ENCODE measurements at regions not wholly inside any gene's neighbourhood (a gene's known extent, or its start where the extent isn't known, plus 50 kb on each side); places are given as distances from the start of the nearest gene placed in this dataset.

GRCh38 chr4:154015578-154015977 lies 226.7 kb upstream of the SFRP2 start:
- TF ChIP-seq CTCF (IDR thresholded peaks at IDR 0.05) (no peak), EP300 (IDR thresholded peaks at IDR 0.05) (no peak), POLR2A (IDR thresholded peaks at IDR 0.05) (no peak), POLR2AphosphoS5 (IDR thresholded peaks at IDR 0.05) (no peak)

All from sigmoid colon (tissue), 4 donors.